ENCODE measurements at regions not wholly inside any gene's neighbourhood (a gene's known extent, or its start where the extent isn't known, plus 50 kb on each side); places are given as distances from the start of the nearest gene placed in this dataset.

DNA sequence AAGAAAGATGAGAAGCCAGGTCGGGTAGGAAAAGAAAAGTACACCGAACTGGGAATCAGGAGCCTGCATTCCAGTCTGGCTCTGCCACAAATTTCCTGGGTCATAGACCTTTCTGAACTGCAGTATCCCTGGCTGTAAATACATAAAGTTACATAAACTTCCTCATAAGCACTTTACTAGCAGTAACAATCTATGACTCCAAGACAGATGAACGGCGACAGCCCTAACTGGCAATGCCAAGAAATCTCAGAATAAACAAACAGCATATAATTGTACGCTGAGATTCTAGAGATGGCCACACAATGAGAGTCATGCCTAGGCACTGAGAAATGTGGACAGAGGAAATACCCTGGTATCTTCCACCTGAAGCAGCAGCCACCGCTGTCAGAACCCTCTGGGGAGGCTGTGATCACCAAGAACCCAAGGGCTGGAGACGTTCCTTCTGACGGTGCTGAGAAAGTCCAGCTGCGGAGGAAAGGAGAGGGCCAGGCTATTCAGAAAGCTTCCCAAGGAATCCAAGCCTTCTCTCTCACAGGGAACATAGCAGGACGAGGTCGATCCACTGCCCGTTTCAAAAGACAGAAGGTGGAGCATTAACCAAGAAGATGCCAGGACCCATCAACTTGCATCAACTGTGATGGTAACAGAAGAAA is 89.3 kb upstream of the SLC66A3 start:
- TF ChIP-seq POLR2A (IDR thresholded peaks at IDR 0.05): no peak
- TF ChIP-seq, protein P1, sequence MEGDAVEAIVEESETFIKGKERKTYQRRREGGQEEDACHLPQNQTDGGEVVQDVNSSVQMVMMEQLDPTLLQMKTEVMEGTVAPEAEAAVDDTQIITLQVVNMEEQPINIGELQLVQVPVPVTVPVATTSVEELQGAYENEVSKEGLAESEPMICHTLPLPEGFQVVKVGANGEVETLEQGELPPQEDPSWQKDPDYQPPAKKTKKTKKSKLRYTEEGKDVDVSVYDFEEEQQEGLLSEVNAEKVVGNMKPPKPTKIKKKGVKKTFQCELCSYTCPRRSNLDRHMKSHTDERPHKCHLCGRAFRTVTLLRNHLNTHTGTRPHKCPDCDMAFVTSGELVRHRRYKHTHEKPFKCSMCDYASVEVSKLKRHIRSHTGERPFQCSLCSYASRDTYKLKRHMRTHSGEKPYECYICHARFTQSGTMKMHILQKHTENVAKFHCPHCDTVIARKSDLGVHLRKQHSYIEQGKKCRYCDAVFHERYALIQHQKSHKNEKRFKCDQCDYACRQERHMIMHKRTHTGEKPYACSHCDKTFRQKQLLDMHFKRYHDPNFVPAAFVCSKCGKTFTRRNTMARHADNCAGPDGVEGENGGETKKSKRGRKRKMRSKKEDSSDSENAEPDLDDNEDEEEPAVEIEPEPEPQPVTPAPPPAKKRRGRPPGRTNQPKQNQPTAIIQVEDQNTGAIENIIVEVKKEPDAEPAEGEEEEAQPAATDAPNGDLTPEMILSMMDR (IDR thresholded peaks at IDR 0.05): no peak
